ENCODE measurements at regions not wholly inside any gene's neighbourhood (a gene's known extent, or its start where the extent isn't known, plus 50 kb on each side); places are given as distances from the start of the nearest gene placed in this dataset.

DNA sequence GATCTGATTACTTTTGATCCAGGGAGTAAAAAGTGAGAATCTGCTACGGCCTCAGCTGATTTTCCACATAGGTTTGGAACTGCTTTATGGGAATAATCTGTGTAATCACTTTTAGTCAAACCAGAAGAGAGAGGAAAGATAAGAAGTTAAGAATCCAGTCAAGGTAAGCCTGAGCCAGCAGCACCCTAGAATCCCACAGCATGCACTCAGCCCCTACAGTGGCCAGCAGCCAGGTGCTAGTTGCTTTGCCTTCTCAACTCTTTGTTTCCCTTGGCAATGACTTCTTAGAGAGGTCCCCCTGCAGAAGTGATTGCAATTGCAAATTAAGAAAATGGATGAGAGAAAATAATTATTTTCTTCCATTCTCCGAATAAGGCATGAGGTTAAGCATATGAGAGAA, 59.7 kb upstream of the TMED7 start:
- H3K4me2 ChIP-seq, result no peak overlapping the region
- POLR2A ChIA-PET, result no interaction called here
- no peak for DNase-seq

DNA sequence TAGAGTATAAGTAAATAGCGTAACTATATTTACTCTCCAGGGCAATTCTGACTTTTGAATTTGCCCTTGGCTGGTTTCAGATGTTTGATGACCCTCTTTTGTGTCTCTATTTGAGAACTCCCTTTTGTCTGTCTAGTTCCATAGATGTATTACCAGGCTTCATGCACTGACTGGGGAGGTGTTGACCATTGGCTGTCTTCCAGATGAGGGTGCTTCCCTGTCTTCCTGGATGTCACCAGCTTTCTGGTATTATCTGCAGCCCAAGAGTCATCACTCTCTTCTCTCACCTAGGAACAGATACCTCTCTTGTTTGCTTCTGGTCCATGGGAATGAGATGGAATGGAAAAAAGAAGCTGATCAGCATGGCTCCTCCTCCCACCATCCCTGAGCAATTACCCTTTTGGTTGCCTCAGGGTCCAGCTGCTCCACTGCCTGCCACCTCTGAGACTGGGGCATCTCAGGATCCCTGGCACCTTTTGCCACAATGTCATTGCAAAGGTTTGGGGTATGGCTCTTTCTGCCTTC, 58.7 kb upstream of the TMED7 start:
- DNase-seq, result no peak
- Histone ChIP-seq H3K27ac (ENCODE audit: low read depth in 2 of 2, low read length in 1 of 2) (no peak overlapping the region), H3K9me2 (no peaks in the 10 kb centered on the region), H3K36me3 (replicated peaks in 1 of 2; ENCODE audit: control insufficient read depth in 1 of 2, insufficient read depth in 2 of 2, low read length in 1 of 2) (no peaks in the 10 kb centered on the region), H3K9ac (no peak overlapping the region), H3K4me3 (ENCODE audit: low read depth in 2 of 2, low read length in 1 of 2) (no peak overlapping the region), H3K27me3 (ENCODE audit: insufficient read depth) (no peaks in the 10 kb centered on the region; the same call in 1 of the 2 replicates), H3K4me1 (ENCODE audit: control insufficient read depth in 1 of 2, insufficient read depth in 2 of 2, low read depth in 1 of 2, low read length in 1 of 2) (no peaks in the 10 kb centered on the region), H3F3A (replicated peaks; ENCODE audit: insufficient read depth) (no peaks in the 10 kb centered on the region), H2AFZ (ENCODE audit: low read depth) (no peak overlapping the region), H4K20me1 (ENCODE audit: insufficient read depth) (no peaks in the 10 kb centered on the region), H3K4me2 (no peak overlapping the region), H3K9me3 (no peaks in the 10 kb centered on the region), H3K79me2 (ENCODE audit: insufficient read depth) (no peaks in the 10 kb centered on the region)
- WGBS (ENCODE audit: low lambda C conversion rate), result 68% methylated on average over 1 of the region's 1 CpG
- ChIA-PET POLR2A (no interaction called here), CTCF (no interaction called here)
- TF ChIP-seq TAF1 (IDR thresholded peaks at IDR 0.05; ENCODE audit: borderline replicate concordance, low read depth, low read length), result no peak
- no peak for TF ChIP-seq TCF12 (IDR thresholded peaks at IDR 0.05)
- no peak for TF ChIP-seq NFIC (IDR thresholded peaks at IDR 0.05; ENCODE audit: borderline replicate concordance)
- no peak for TF ChIP-seq POLR2AphosphoS5 (IDR thresholded peaks at IDR 0.05; ENCODE audit: low read depth, low read length)
- no peak for TF ChIP-seq USF2 (IDR thresholded peaks at IDR 0.05; ENCODE audit: borderline replicate concordance, low read depth, low read length)
- TF ChIP-seq RAD21 (IDR thresholded peaks at IDR 0.05; ENCODE audit: low read length), result no peak
- TF ChIP-seq, protein P1, sequence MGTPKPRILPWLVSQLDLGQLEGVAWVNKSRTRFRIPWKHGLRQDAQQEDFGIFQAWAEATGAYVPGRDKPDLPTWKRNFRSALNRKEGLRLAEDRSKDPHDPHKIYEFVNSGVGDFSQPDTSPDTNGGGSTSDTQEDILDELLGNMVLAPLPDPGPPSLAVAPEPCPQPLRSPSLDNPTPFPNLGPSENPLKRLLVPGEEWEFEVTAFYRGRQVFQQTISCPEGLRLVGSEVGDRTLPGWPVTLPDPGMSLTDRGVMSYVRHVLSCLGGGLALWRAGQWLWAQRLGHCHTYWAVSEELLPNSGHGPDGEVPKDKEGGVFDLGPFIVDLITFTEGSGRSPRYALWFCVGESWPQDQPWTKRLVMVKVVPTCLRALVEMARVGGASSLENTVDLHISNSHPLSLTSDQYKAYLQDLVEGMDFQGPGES (IDR thresholded peaks at IDR 0.05; ENCODE audit: low read depth, low read length), result no peak
- no peak for TF ChIP-seq FOXJ3 (CRISPR knock-in tag; IDR thresholded peaks at IDR 0.05)
- no peak for TF ChIP-seq GABPA (IDR thresholded peaks at IDR 0.05; ENCODE audit: low read depth)
- no peak for TF ChIP-seq GATA2 (CRISPR knock-in tag; IDR thresholded peaks at IDR 0.05)
- TF ChIP-seq RFX5 (IDR thresholded peaks at IDR 0.05; ENCODE audit: low read length), result no peak
- TF ChIP-seq SIN3A (IDR thresholded peaks at IDR 0.05; ENCODE audit: borderline replicate concordance, low read depth, low read length), result no peak
- no peak for TF ChIP-seq FOSL2 (IDR thresholded peaks at IDR 0.05; ENCODE audit: borderline replicate concordance, low read depth)
- TF ChIP-seq CHD2 (IDR thresholded peaks at IDR 0.05; ENCODE audit: low read length, partially characterized antibody), result no peak
- TF ChIP-seq, protein P2, sequence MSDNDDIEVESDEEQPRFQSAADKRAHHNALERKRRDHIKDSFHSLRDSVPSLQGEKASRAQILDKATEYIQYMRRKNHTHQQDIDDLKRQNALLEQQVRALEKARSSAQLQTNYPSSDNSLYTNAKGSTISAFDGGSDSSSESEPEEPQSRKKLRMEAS (IDR thresholded peaks at IDR 0.05; ENCODE audit: low read depth), result no peak
- no peak for TF ChIP-seq EZH2phosphoT487 (IDR thresholded peaks at IDR 0.05; ENCODE audit: borderline replicate concordance, low read depth)
- TF ChIP-seq, protein P3, sequence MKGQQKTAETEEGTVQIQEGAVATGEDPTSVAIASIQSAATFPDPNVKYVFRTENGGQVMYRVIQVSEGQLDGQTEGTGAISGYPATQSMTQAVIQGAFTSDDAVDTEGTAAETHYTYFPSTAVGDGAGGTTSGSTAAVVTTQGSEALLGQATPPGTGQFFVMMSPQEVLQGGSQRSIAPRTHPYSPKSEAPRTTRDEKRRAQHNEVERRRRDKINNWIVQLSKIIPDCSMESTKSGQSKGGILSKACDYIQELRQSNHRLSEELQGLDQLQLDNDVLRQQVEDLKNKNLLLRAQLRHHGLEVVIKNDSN (IDR thresholded peaks at IDR 0.05; ENCODE audit: borderline replicate concordance, low read depth), result no peak

More for the DNA sequence above, 59.7 kb upstream of the TMED7 start:
- Histone ChIP-seq H3K36me3 (replicated peaks in 1 of 2; ENCODE audit: control insufficient read depth in 1 of 2, insufficient read depth in 2 of 2, low read length in 1 of 2) (no peaks in the 10 kb centered on the region), H3K9me3 (no peaks in the 10 kb centered on the region), H3K27me3 (ENCODE audit: insufficient read depth) (no peaks in the 10 kb centered on the region; the same call in 1 of the 2 replicates), H3K4me1 (ENCODE audit: control insufficient read depth in 1 of 2, insufficient read depth in 2 of 2, low read depth in 1 of 2, low read length in 1 of 2) (no peaks in the 10 kb centered on the region), H3K79me2 (ENCODE audit: insufficient read depth) (no peaks in the 10 kb centered on the region), H3K9ac (no peak overlapping the region), H3K4me3 (ENCODE audit: low read depth in 2 of 2, low read length in 1 of 2) (no peak overlapping the region), H4K20me1 (ENCODE audit: insufficient read depth) (no peaks in the 10 kb centered on the region), H2AFZ (ENCODE audit: low read depth) (no peak overlapping the region), H3K27ac (ENCODE audit: low read depth in 2 of 2, low read length in 1 of 2) (no peak overlapping the region), H3F3A (replicated peaks; ENCODE audit: insufficient read depth) (no peaks in the 10 kb centered on the region), H3K9me2 (no peaks in the 10 kb centered on the region)
- CTCF ChIA-PET, result no interaction called here
- no peak for TF ChIP-seq RCOR1 (IDR thresholded peaks at IDR 0.05; ENCODE audit: low read length)
- no peak for TF ChIP-seq CTCF (IDR thresholded peaks at IDR 0.05)
- TF ChIP-seq GATA2 (CRISPR knock-in tag; IDR thresholded peaks at IDR 0.05), result no peak
- TF ChIP-seq, protein P2 (IDR thresholded peaks at IDR 0.05; ENCODE audit: low read depth), result no peak
- no peak for TF ChIP-seq EZH2phosphoT487 (IDR thresholded peaks at IDR 0.05; ENCODE audit: borderline replicate concordance, low read depth)
- no peak for TF ChIP-seq RXRA (IDR thresholded peaks at IDR 0.05; ENCODE audit: borderline replicate concordance, low read depth)
- no peak for TF ChIP-seq MEF2A (IDR thresholded peaks at IDR 0.05; ENCODE audit: borderline replicate concordance, low read depth)
- WGBS (ENCODE audit: low lambda C conversion rate), result 16% methylated on average over 2 of the region's 2 CpGs
